GM18499 (cell line): ENCODE measurements at regions not wholly inside any gene's neighbourhood (a gene's known extent, or its start where the extent isn't known, plus 50 kb on each side); places are given as distances from the start of the nearest gene placed in this dataset.
A peak's percentile ranks its signal among the peaks of the same experiment; 100 is the strongest.

Experiments
- ATAC-seq: cut with Tn5 transposase; IDR thresholded peaks from one replicate; pipeline ENCODE4 v1.9.1; 2021; ENCODE audit warnings: moderate number of reproducible peaks; ENCODE audit not compliant: insufficient read depth, unreplicated experiment

GRCh38 chr6:40733290-40733689 lies 146.1 kb upstream of the LRFN2 start:
- ATAC-seq = no peak

GRCh38 chr6:40732878-40733277 lies 145.7 kb upstream of the LRFN2 start:
- no peak for ATAC-seq

GRCh38 chr6:40728643-40729042 lies 141.5 kb upstream of the LRFN2 start:
- no peak for ATAC-seq

- ATAC-seq = no peak
These were observed 140.1 kb upstream of the LRFN2 start for GRCh38 chr6:40727271-40727670.

- ATAC-seq = no peak
These were observed 139.7 kb upstream of the LRFN2 start for GRCh38 chr6:40726853-40727252.

GRCh38 chr6:40725390-40725789 lies 138.2 kb upstream of the LRFN2 start:
- no peak for ATAC-seq

GRCh38 chr6:40724886-40725285 lies 137.7 kb upstream of the LRFN2 start:
- no peak for ATAC-seq

- no peak for ATAC-seq
These were observed 136.8 kb upstream of the LRFN2 start for GRCh38 chr6:40723967-40724366.

- ATAC-seq = no peak
These were observed 135.5 kb upstream of the LRFN2 start for GRCh38 chr6:40722553-40723258.

GRCh38 chr6:40722091-40722490 lies 134.9 kb upstream of the LRFN2 start:
- no peak for ATAC-seq

GRCh38 chr6:40721271-40721952 lies 134.2 kb upstream of the LRFN2 start:
- no peak for ATAC-seq

GRCh38 chr6:40720375-40720748 lies 133.2 kb upstream of the LRFN2 start:
- ATAC-seq = no peak

GRCh38 chr6:40719671-40720374 lies 132.7 kb upstream of the LRFN2 start:
- peak; percentile 58 for ATAC-seq

GRCh38 chr6:40718401-40718800 lies 131.2 kb upstream of the LRFN2 start:
- ATAC-seq = no peak

GRCh38 chr6:40717411-40718057 lies 130.4 kb upstream of the LRFN2 start:
- ATAC-seq = no peak

- ATAC-seq = no peak
These were observed 128.6 kb upstream of the LRFN2 start for GRCh38 chr6:40715570-40716403.

- no peak for ATAC-seq
These were observed 127.7 kb upstream of the LRFN2 start for GRCh38 chr6:40714576-40715564.

- no peak for ATAC-seq
These were observed 127.0 kb upstream of the LRFN2 start for GRCh38 chr6:40714143-40714542.
